Tibial nerve (tissue), 3 donors: ENCODE measurements at regions not wholly inside any gene's neighbourhood (a gene's known extent, or its start where the extent isn't known, plus 50 kb on each side); places are given as distances from the start of the nearest gene placed in this dataset.

Experiments used
- POLR2A ChIP-seq, 2 donors: fragments of 450-650 bp; IDR thresholded peaks; one replicate each; pipeline ENCODE4 v1.6.1; 2017; ENCODE audit warnings: antibody characterized with exemption in 2 of 2, mild to moderate bottlenecking in 2 of 2, moderate library complexity in 2 of 2
- TF ChIP-seq, protein P1 (sequence below), 5 experiments: fragments of 200-600 bp in 3 of 5; fragments of 450-650 bp in 2 of 5; sonication (generic) in 3 of 5; IDR thresholded peaks; one replicate each; pipeline ENCODE4 v1.5.1; 2016 to 2019; ENCODE audit warnings: antibody characterized with exemption in 5 of 5, mild to moderate bottlenecking in 3 of 5, moderate library complexity in 2 of 5

DNA sequence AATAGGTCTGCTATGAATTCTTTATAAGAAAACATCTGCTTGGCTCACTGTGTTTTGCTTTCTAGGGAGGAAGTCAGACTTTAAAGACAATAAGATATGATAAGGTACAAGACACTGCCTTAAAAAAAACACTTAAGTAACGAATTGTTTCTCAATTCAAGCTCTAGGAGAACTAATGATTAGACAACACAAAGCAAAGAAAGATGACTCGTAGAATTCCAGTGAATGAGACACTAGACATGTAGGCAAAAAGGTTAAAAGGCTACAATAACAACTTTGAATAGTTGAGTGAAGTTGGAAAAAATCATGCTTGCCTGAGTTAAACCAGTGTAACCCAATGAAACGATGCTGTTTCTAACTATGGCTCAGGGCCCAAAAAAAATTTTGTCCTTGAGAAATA is 344.4 kb upstream of the ACTRT1 start:
- TF ChIP-seq, protein P1, sequence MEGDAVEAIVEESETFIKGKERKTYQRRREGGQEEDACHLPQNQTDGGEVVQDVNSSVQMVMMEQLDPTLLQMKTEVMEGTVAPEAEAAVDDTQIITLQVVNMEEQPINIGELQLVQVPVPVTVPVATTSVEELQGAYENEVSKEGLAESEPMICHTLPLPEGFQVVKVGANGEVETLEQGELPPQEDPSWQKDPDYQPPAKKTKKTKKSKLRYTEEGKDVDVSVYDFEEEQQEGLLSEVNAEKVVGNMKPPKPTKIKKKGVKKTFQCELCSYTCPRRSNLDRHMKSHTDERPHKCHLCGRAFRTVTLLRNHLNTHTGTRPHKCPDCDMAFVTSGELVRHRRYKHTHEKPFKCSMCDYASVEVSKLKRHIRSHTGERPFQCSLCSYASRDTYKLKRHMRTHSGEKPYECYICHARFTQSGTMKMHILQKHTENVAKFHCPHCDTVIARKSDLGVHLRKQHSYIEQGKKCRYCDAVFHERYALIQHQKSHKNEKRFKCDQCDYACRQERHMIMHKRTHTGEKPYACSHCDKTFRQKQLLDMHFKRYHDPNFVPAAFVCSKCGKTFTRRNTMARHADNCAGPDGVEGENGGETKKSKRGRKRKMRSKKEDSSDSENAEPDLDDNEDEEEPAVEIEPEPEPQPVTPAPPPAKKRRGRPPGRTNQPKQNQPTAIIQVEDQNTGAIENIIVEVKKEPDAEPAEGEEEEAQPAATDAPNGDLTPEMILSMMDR (IDR thresholded peaks at IDR 0.05) = no peak
- no peak for TF ChIP-seq POLR2A (IDR thresholded peaks at IDR 0.05)
